Myocyte (in vitro differentiated cells): ENCODE measurements at regions not wholly inside any gene's neighbourhood (a gene's known extent, or its start where the extent isn't known, plus 50 kb on each side); places are given as distances from the start of the nearest gene placed in this dataset.

Source experiments
- DNase-seq: peaks from one replicate; pipeline ENCODE4 v3.0.0-alpha.2; 2012; ENCODE audit warnings: low read depth

DNA sequence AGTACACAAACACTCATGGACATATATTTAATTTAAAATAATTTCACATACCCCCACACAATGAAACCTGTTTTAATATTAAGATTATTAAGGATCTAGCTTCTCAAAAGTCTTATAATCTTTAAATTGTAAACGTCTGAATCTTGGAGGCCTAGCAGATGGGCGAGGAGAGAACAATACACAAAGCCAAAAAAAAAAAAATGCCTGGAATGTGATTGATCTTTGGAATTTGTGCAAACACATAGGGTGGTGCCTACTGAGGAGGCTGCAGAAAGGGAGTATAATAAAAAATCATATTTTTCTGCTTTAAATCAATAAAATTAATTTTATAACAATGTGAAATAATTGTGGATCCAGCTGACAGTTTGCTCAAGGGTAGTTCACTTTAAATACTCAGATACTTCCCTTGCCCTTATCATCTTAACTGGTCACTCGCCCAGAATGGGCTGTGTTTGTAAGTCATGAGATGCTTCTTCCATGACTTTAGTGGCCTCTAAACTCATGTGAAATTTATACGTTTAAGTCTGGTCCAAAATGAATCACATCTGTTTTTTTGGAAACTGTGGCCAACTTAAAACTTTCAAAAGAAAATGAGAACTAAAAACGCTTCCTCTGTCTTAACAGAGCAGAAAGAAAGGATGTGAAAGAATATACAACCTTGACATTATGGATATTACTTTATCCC, 802.8 kb upstream of the CXADR start:
- peak; percentile 19 for DNase-seq

DNA sequence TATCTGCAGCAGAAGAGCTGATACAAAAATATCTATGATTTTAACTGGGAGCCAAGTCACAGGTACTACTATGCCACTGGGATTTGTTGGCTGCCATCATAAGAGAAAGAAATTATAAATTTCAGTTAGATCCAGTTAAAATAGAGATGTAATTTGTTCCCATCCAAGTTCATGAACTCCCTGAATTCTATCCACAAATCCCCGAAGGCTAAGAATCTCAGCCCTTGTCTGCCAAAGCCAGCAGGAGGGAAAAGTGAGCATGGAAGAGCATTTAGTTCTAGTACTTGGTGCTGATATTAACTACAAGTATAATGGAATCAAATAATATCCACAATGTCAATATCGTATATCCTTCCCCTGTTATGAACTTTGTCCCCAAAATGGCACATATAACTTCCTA, 801.1 kb upstream of the CXADR start:
- DNase-seq: no peak

DNA sequence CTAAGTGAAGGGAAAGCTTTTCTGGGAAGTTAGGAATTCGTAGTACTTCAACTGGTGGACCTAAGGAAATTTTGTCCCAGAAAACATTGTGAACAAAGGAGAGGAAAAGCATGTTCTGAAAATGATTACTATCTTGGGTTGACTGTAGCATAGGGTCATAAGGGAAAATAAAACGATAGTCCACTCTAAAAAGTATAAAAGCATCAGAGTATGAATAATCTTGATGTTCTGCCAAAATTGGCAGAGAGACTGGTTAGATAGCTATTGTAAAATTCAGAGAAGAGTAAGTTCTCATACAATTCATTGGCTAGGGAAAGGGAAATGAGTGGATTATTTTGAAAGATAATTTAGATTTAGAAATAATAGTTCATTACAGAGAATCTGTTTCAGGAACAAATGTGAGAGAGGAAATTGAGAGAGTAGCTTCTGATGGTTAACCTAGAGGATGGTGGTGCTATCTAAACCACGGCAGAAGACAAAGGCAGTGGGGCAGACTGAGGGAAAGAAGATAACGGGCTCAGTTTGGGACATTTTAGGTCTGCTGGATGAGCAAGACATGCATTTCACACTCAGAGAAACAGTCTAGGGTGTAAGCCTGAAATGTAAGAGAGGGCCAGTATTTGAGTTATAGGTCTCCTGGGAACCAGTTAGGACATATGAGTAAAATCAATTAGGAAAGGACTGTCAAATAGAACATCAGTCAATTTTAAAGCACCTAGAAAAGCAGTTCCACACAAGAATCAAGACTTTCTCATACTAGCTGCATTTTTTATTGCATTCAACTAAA, 799.3 kb upstream of the CXADR start:
- peak; percentile 19 for DNase-seq

DNA sequence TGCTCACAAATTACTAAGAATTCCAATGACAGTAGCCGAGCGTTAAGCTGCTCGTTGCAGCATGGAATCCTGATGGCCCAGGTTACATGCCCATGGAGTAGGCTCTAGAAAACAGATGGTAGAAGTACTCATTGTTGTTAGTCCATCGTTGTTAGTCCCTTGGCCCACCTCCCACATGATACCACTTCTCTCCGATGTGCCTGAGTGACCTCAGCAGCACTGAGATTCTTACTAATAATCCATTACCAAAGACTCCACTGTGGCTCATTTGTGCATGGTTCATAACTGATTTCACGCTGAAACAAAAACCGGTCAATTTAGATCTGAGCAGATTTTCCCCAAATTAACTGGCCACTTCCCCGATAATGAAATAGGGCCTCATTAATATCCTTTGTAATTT, 772.3 kb upstream of the CXADR start:
- no peak for DNase-seq

DNA sequence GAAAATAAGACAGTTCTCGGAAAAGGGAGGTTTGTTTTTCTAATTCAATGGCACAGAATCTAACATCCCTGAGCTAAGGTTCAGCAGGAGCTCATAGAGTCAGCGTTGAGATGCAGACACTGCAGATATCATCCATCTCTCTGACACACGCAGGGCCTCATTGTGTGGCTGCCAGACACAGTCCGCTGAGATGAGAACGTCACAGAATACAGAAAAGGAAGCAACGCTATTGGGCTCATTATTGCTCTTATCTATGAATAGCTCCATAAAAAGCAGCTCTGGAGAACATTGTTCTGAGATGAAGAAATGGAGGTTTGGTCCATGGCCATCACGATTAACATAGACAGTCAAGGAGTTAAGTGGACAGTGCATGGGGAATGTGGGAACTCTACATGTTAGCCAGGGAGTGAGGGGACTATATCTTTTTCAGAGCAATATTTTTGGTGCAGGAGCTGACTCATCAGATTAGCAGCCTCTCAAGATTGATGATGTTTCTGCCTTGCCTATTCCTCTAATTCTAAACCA, 771.6 kb upstream of the CXADR start:
- no peak for DNase-seq

DNA sequence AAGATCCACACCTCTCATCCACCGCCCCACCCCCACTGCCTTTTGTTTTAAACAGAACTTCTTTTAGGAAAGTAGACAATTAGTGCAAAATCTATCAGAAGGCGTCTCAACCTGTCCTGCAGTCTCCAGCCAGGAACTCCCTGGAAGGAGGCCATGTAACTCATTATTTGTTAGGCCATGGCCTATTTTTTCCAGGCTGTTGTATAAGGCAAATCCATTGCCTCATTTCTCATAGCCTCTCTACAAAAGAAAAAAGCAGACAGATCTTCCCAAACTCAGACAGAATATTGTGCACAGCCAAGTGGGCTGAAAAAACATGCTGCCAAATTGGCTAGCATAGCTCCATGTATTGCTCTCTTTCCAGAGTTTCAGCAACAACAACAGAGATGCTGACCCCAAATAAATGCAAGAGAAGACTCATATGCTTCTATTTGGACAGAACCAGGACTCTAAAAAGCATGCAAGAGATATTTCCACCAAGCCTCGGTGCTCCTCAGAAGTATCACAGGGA, 770.7 kb upstream of the CXADR start:
- DNase-seq: no peak

DNA sequence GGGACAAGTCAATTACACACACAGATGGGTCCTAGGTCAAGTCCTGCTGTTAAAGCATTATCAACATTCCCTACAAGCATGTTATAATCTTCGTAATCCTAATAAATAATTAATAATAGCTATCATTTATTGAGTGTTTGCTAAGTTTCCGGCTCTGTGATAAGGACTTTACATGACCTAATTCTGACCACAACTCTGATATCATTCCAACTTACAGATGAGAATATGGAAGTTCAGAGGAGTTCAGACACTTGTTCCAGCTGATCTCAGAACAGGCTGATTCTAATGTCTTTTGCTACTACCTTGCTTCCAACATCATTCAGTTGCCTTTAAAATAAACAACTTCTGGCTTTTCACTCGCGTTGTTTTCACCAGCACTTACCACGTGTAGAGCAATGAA, 770.1 kb upstream of the CXADR start:
- no peak for DNase-seq

DNA sequence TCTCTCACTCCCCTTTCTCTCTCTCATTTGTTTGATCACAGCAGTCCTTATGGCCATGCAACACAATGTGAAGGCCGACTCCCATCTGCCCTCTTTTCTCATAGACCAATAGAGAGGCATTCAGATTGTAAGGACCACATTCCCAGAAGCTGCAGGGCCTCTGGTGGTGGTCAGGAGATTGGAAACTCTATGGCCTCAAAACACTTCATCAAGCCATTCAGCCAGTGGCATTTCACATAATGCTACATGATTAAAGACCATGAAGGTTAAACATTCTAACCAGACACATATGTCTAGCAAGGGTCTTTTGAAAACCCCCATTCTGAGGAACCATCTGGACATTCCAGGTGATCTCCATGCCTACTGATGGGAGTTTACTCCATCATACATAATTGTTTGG, 769.5 kb upstream of the CXADR start:
- no peak for DNase-seq

DNA sequence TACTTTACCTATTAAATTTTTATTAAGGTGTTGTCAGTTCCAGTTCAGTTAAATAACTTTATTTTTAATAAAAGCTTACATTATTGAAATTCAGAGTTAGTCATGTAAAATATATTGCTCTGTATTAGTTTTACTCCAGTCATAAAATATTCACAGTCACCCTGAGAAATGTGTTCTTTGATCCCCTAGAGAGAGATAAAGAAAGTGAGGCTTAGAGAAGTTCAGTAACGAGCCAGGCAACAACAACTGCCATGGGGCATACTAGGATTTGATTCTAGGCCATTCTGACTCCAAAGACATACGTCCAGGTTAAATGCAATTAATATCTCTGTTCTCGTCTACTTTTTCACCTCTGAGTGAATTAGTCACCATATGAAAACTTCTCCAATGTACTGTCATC, 761.9 kb upstream of the CXADR start:
- DNase-seq: no peak

DNA sequence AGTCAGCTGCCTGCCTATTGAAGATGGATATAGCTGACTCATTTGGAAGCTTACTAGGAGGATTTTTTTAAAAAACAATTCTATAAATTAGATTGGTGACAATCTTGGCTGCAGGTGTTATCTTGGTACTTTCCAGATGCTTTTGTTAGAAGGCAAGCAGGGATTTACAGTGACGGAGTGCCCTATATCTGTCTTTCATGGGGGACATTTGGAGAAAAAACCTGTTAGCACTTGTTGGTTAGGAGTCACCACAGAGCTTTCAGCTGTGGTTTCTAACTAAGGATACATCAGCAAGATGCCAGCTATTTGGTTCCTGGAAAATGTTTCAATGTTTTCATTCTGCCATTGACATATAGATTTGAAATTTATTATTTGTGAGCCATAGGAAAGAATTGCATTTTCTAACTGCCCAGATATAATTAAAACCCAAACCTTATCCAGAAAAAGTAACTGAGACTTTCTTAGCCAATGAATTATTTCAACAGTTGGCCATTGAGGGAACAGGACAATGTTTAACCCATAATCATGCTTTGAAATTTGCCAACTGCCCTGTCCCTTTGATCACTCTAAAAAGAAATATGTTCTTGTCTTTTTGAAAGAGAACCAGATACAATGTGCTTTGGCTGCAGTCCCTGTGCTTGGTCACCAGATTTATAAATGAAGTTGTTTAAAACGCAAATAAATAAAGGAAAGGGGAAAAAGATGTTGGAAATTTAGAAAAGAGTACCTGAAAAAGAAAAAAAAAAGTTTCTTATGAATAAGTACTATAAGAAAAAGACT, 761.0 kb upstream of the CXADR start:
- peak; percentile 60 for DNase-seq

DNA sequence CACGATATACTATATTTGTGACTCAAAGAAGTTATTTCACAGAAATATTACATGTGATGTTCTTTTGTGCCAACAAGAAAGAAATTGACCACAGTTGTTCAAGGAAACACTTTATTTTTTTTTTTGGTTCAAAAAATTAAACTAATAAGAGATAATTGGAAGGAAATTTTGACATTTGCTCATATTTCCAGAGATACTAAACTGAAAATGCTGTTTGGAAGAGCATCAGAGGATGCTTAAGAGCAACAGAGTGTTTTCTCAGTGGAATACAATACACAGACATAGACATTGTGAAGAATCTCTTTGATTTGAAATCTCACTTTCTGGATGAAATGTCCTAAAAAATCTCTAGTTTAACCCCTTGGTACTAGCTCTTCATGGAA, 760.4 kb upstream of the CXADR start:
- no peak for DNase-seq

DNA sequence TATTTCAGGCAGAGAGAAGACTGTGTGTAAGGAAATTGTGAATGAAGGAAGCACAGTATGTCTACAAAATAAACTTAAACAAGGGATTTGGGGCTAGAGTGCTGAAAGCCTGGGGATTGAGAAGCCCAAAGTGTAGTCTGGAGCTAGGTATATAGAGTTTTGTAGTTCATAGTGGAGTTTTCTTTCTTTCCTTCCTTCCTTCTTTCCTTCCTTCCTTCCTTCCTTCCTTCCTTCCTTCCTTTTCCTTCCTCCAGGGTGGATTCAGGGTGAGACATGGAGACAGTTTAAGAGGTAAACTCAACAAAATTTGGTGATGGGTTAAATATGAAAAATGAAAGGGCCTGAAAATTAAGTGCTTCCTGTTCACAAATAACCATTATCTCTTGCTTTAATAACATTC, 757.8 kb upstream of the CXADR start:
- DNase-seq: no peak

DNA sequence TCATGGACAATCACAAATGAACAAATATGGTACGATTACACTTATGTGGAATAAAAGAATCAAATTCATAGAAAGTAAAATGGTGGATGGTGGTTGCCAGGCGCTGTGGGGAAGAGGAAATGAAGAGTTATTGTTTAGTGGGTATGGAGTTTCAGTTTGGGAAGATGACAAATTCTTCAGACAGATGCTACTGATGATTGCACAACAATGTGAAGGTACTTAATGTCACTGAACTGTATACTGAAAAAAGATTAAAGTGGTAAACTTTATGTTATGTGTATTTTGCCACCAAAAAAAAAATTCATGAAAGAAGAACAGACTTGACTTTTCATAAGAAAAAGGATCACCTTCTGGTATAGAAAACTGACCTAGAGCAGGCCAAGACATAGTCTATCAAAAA, 745.6 kb upstream of the CXADR start:
- no peak for DNase-seq

DNA sequence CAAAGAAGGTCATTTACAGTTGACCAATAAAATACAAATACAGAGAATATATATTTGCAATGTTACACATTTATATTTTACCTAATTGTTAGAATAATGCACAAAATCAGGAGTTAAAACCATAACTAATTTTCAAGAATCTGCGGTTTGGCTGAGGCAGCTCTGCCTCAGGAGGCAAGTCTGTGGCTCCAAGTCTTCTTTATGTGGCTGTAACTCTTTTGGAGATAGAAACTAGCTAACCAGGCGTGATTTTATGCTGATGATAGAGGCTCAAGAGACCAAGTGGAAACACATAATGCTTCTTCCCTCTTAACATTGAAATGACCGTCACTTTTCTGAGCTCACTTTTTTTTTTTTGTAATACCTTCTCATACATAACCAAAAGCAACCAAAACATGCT, 744.7 kb upstream of the CXADR start:
- DNase-seq: no peak

DNA sequence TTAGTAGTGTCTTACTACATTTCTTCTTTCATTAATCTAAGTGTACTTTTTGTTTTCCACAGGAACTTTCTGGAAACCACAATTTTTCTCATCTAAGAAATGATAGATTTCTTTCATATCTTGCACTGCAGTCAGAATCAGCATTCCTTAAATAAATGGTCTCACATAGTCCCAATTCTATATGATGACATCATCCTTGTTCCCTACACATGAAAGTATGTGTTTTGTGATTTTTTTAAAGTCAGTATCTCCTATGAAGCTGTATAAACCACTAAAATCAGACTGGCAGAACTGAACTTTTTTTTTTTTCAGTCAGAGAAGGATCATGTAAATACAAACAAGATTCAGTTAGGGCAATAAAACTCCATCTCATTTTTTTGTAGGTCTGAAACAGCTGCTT, 742.6 kb upstream of the CXADR start:
- no peak for DNase-seq

DNA sequence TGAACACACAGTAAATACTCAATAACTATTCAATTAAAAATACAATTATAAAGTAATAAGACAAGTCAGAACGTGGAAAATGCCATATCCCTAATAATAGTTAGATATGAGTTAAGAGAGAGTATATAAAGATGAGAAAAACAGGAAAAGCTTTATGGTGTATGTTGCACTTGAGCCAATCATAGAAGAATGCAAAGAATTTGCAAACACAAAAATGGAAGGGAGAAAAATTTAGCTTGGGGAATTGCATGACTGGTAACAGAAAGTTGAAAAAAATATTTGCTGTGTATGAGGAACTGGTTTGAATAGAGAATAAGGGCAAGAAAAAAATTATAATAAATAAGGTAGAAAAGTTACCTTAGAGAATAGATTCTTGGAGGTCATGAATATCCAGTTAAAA, 739.6 kb upstream of the CXADR start:
- peak; percentile 9 for DNase-seq

DNA sequence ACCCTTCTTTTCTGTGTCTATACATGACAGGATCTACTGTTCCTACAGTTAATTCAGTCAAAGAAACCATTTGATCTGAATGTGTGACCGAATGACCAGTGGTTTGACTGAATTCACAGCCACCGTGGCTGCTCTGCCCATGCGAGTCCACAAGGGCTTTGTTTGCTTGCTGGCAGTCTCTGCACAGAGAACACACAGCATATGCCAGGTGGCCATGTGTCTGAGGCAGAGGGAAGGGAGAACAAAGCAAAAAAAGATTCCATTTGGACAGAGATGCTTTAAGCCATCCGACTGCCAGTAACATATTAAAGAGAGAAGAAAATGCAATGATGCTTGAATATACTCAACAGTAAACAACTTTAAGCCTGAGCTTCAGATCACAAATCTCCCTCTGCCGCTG, 737.8 kb upstream of the CXADR start:
- peak; percentile 33 for DNase-seq

DNA sequence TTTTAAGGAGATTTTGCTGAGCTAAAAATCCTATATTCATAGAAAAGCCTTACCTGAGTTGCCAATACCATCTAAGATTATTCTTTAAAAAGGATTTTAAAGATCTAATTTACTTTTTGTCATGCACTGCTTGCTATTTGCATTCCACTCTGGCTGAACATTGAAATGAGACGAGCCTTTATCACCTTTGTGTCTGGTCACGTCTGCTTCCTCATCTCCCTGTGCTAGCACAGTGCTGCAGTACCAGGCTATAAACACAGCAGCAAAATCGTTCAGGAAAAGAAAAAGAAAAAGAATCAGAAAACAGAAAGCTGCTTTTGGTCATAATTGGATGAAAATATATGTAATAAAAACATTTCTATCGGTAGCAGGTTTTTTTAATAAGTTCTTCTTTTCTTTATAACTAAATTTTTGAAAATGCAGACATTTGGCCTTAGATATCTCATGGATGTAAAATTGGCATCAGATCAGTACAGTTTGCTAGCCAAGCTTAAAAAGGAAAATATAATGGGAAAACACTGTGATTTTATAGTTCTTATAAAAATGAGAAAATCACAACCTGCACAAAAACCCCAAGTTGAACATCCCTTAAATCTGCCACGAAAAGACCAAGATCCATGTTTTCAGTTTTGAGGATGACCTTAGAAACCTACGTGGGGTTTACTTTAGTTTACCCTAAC, 735.7 kb upstream of the CXADR start:
- no peak for DNase-seq

DNA sequence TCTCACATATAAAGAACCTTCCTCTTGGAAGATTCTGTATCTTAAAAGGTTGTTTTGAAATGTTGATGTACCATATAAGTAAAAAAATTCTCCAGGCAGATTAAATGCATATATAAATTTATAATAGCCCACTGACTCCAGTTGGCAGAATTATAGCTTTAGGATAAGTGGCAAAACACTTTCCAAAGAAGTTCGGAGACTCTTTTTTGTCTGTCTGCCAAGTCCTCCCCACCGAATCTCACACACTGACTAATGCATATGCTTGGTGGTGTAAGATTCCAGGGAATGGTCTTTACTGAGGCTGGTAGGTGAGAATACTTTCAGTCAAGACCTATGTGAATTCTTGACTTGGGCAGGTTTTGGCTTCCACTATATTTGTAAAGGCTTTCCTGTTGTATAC, 724.3 kb upstream of the CXADR start:
- no peak for DNase-seq

DNA sequence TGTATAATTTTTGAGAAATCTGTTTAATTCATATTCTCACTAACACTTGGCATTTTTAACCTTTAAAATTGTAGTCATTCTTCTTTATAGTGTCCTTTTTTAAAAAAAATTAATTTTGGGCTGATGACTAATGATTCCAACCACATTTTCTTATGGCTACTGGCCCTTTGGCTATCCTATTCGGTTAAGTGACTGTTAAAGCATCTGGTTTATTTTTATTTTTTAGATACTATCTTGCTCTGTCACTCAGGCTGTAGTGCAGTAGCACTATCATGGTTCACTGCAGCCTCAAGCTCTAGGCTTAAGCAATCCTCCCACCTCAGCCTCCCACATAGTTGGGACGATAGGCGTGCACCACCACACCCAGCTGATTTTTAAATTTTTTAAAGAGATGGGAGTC, 723.2 kb upstream of the CXADR start:
- DNase-seq: no peak

DNA sequence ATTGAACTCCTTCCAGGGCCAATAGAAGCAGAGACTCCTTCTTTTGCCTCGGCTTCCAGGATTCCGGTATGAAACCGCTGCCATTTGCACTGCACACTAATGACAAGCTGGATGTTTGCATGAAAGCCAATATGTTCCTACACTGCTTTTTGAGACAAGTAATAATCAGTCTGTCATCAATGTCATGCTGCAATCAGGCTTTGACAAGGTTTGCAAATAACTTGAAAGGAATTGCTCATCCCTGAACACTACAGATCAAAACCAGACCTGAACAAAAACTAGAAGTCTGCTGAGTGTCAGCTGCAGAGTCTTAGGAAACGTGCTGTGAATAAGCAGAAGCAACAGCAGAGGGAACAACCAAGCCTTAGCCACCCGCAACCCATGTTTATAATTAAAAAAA, 720.7 kb upstream of the CXADR start:
- DNase-seq: no peak
